Uterus (tissue), 2 donors: ENCODE measurements at regions not wholly inside any gene's neighbourhood (a gene's known extent, or its start where the extent isn't known, plus 50 kb on each side); places are given as distances from the start of the nearest gene placed in this dataset.

Experiments
- CTCF ChIP-seq, 4 experiments: fragments of 200-600 bp in 2 of 4; fragments of 450-650 bp in 2 of 4; sonication (generic) in 2 of 4; IDR thresholded peaks; one replicate each; pipeline ENCODE4 v1.5.1; 2016 to 2019; ENCODE audit warnings: antibody characterized with exemption in 4 of 4, mild to moderate bottlenecking in 2 of 4, moderate library complexity in 1 of 4
- POLR2A ChIP-seq, 2 donors: fragments of 450-650 bp; IDR thresholded peaks; one replicate each; pipeline ENCODE4 v1.6.1; 2016; ENCODE audit warnings: antibody characterized with exemption in 2 of 2, mild to moderate bottlenecking in 1 of 2, moderate library complexity in 1 of 2

- TF ChIP-seq CTCF (IDR thresholded peaks at IDR 0.05) (no peak), POLR2A (IDR thresholded peaks at IDR 0.05) (no peak)
Measured at GRCh38 chr4:31613946-31614623, 893.9 kb downstream of the PCDH7 start.
